ENCODE measurements at regions not wholly inside any gene's neighbourhood (a gene's known extent, or its start where the extent isn't known, plus 50 kb on each side); places are given as distances from the start of the nearest gene placed in this dataset.

DNA sequence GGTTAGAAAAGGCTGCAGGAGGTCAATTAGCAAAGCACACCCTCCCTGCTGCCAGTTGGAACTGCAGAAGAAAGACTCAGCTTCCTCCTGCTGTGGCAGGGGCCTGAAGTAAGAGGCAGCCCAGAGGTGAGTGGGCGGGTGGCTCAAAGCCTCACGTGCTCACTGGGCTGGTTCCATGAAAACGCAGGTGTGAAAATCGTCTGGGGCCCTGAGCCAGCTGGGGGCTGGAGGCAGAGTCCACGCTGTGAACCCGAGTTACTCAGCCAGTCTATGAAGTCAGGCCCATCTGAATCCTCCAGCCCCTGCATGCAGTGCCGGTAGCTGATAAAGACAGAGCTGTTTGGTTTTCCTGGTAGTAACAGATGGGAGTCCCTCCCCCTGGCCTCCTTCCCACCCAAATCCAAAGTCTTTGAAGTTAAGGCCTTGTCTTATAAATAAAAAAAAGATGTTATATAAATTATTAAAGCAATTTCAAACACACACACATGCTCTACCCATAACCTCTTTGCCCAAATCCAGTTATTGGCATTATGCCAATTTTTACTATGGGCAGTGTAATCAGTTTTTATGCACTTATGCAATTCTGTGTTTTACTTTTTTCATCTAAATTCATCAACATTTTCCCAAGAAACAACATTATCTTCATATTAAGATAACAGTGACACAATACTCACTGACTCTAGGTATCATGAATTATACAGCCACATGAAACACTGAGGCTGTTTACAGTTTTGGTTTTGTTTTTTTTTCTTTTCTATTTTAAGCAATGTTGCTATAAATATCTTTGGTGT, 57.9 kb upstream of the PNMA1 start:
- TF ChIP-seq, protein P1, sequence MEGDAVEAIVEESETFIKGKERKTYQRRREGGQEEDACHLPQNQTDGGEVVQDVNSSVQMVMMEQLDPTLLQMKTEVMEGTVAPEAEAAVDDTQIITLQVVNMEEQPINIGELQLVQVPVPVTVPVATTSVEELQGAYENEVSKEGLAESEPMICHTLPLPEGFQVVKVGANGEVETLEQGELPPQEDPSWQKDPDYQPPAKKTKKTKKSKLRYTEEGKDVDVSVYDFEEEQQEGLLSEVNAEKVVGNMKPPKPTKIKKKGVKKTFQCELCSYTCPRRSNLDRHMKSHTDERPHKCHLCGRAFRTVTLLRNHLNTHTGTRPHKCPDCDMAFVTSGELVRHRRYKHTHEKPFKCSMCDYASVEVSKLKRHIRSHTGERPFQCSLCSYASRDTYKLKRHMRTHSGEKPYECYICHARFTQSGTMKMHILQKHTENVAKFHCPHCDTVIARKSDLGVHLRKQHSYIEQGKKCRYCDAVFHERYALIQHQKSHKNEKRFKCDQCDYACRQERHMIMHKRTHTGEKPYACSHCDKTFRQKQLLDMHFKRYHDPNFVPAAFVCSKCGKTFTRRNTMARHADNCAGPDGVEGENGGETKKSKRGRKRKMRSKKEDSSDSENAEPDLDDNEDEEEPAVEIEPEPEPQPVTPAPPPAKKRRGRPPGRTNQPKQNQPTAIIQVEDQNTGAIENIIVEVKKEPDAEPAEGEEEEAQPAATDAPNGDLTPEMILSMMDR (IDR thresholded peaks at IDR 0.05): no peak
- no peak for TF ChIP-seq POLR2A (IDR thresholded peaks at IDR 0.05)
